MM.1S (cell line): ENCODE measurements at regions not wholly inside any gene's neighbourhood (a gene's known extent, or its start where the extent isn't known, plus 50 kb on each side); places are given as distances from the start of the nearest gene placed in this dataset.

Experiments
- DNase-seq: peaks from one replicate; pipeline ENCODE4 v3.0.0-alpha.2; 2015
- H2AFZ ChIP-seq: fragments of 300-600 bp; sonication (generic); 2 replicates; pipeline ENCODE4 v1.6.0; 2016; ENCODE audit warnings: antibody characterized with exemption, low read length
- H3F3A ChIP-seq: fragments of 300-600 bp; sonication (generic); 2 replicates; pipeline ENCODE4 v1.6.1; 2016; ENCODE audit warnings: mild to moderate bottlenecking, antibody characterized with exemption, low read length, moderate library complexity, mixed read lengths; ENCODE audit not compliant: insufficient read depth
- H3K27ac ChIP-seq: fragments of 300-600 bp; sonication (generic); 2 replicates; pipeline ENCODE4 v1.5.1; 2016; ENCODE audit warnings: mild to moderate bottlenecking, low read length
- H3K27me3 ChIP-seq: fragments of 300-600 bp; sonication (generic); replicated peaks from 2 replicates; pipeline ENCODE4 v1.6.0; 2016; ENCODE audit warnings: low read length; ENCODE audit not compliant: insufficient read depth
- H3K36me3 ChIP-seq: fragments of 300-600 bp; sonication (generic); replicated peaks from 2 replicates; pipeline ENCODE4 v1.6.1; 2016; ENCODE audit warnings: mild to moderate bottlenecking, low read length, mixed read lengths; ENCODE audit not compliant: insufficient read depth
- H3K4me1 ChIP-seq: fragments of 300-600 bp; sonication (generic); 2 replicates; pipeline ENCODE4 v1.6.1; 2016; ENCODE audit warnings: low read length, mixed read lengths
- H3K4me2 ChIP-seq: fragments of 300-600 bp; sonication (generic); 2 replicates; pipeline ENCODE4 v1.6.0; 2016; ENCODE audit warnings: low read depth, low read length
- H3K4me3 ChIP-seq: fragments of 300-600 bp; sonication (generic); 2 replicates; pipeline ENCODE4 v1.5.1; 2016; ENCODE audit warnings: low read length, mixed read lengths
- H3K79me2 ChIP-seq: fragments of 300-600 bp; sonication (generic); 2 replicates; pipeline ENCODE4 v1.6.1; 2016; ENCODE audit warnings: mixed run types, low read length, mixed read lengths
- H3K9ac ChIP-seq: fragments of 300-600 bp; sonication (generic); 2 replicates; pipeline ENCODE4 v1.6.1; 2016; ENCODE audit warnings: low read length, mixed read lengths
- H3K9me2 ChIP-seq: fragments of 300-600 bp; sonication (generic); replicated peaks from 2 replicates; pipeline ENCODE4 v1.6.1; 2016; ENCODE audit warnings: mild to moderate bottlenecking, low read length, mixed read lengths; ENCODE audit not compliant: insufficient read depth
- H3K9me3 ChIP-seq: fragments of 300-600 bp; sonication (generic); replicated peaks from 2 replicates; pipeline ENCODE4 v1.6.1; 2016; ENCODE audit warnings: mild to moderate bottlenecking, low read length, mixed read lengths; ENCODE audit not compliant: insufficient read depth
- H4K20me1 ChIP-seq: fragments of 300-600 bp; sonication (generic); 2 replicates; pipeline ENCODE4 v1.6.1; 2016; ENCODE audit warnings: mild to moderate bottlenecking, low read length, moderate library complexity, mixed read lengths; ENCODE audit not compliant: insufficient read depth
- CTCF ChIP-seq: fragments of 300-600 bp; sonication (generic); IDR thresholded peaks from 2 replicates; pipeline ENCODE4 v1.5.1; 2016; ENCODE audit warnings: antibody characterized with exemption, low read length, mixed read lengths
- EZH2 ChIP-seq: fragments of 300-600 bp; sonication (generic); optimal IDR thresholded peaks from 2 replicates; pipeline ENCODE3; 2017; ENCODE audit warnings: low read depth, mild to moderate bottlenecking, antibody characterized with exemption, low read length, mixed read lengths
- EZH2phosphoT487 ChIP-seq: fragments of 300-600 bp; sonication (generic); IDR thresholded peaks from 2 replicates; pipeline ENCODE4 v1.6.1; 2018; ENCODE audit warnings: antibody characterized with exemption, low read length

- H4K20me1 ChIP-seq, result no peaks in the 10 kb centered on the region
- H3K27me3 ChIP-seq, result no peaks in the 10 kb centered on the region
- H3K27ac ChIP-seq, result no peak overlapping the region
- H3K4me3 ChIP-seq, result no peak overlapping the region
- H3K36me3 ChIP-seq, result no peaks in the 10 kb centered on the region
- H3K9me2 ChIP-seq, result no peaks in the 10 kb centered on the region
- no peak for DNase-seq
- H3K4me2 ChIP-seq, result no peak overlapping the region
- H3K9me3 ChIP-seq, result no peaks in the 10 kb centered on the region
- H3K4me1 ChIP-seq, result no peaks in the 10 kb centered on the region
- TF ChIP-seq CTCF, result no peak
- TF ChIP-seq EZH2phosphoT487, result no peak
- TF ChIP-seq EZH2, result no peak
- H3F3A ChIP-seq, result no peaks in the 10 kb centered on the region
- no peaks in the 10 kb centered on the region for H3K79me2 ChIP-seq
- no peak overlapping the region for H3K9ac ChIP-seq
- no peak overlapping the region for H2AFZ ChIP-seq
These were observed 88.1 kb upstream of the GADL1 start for GRCh38 chr3:30982416-30983075.

GRCh38 chr3:30984855-30985749 is 90.6 kb upstream of the GADL1 start:
- H3K36me3 ChIP-seq, result no peaks in the 10 kb centered on the region
- no peak overlapping the region for H3K9ac ChIP-seq
- no peak overlapping the region for H3K4me2 ChIP-seq
- no peak overlapping the region for H3K27ac ChIP-seq
- H3K9me3 ChIP-seq, result no peaks in the 10 kb centered on the region
- H4K20me1 ChIP-seq, result no peaks in the 10 kb centered on the region
- DNase-seq, result no peak
- H3K4me3 ChIP-seq, result no peak overlapping the region
- no peaks in the 10 kb centered on the region for H3K27me3 ChIP-seq
- H3K4me1 ChIP-seq, result no peaks in the 10 kb centered on the region
- TF ChIP-seq EZH2, result no peak
- no peak for TF ChIP-seq EZH2phosphoT487
- no peak for TF ChIP-seq CTCF
- H3K79me2 ChIP-seq, result no peaks in the 10 kb centered on the region
- no peaks in the 10 kb centered on the region for H3F3A ChIP-seq
- no peaks in the 10 kb centered on the region for H3K9me2 ChIP-seq
- H2AFZ ChIP-seq, result no peak overlapping the region

- H3K9me3 ChIP-seq, result no peaks in the 10 kb centered on the region
- H3K9ac ChIP-seq, result no peak overlapping the region
- H3K36me3 ChIP-seq, result no peaks in the 10 kb centered on the region
- no peak overlapping the region for H3K4me2 ChIP-seq
- TF ChIP-seq EZH2 (no peak), CTCF (no peak), EZH2phosphoT487 (no peak)
- no peak overlapping the region for H3K27ac ChIP-seq
- H4K20me1 ChIP-seq, result no peaks in the 10 kb centered on the region
- no peaks in the 10 kb centered on the region for H3F3A ChIP-seq
- H2AFZ ChIP-seq, result no peak overlapping the region
- no peaks in the 10 kb centered on the region for H3K27me3 ChIP-seq
- DNase-seq, result no peak
- no peaks in the 10 kb centered on the region for H3K9me2 ChIP-seq
- H3K4me3 ChIP-seq, result no peak overlapping the region
- H3K79me2 ChIP-seq, result no peaks in the 10 kb centered on the region
- H3K4me1 ChIP-seq, result no peaks in the 10 kb centered on the region
These were observed 92.1 kb upstream of the GADL1 start for GRCh38 chr3:30986551-30986950.
